ENCODE measurements at regions not wholly inside any gene's neighbourhood (a gene's known extent, or its start where the extent isn't known, plus 50 kb on each side); places are given as distances from the start of the nearest gene placed in this dataset.

- TF ChIP-seq CTCF (IDR thresholded peaks at IDR 0.05 in 8 of 11, conservative IDR thresholded peaks at IDR 0.05 in 3 of 11): no peak
- no peak for TF ChIP-seq POLR2AphosphoS5 (IDR thresholded peaks at IDR 0.05)
- TF ChIP-seq POLR2A (IDR thresholded peaks at IDR 0.05): no peak
These were observed 410.8 kb upstream of the EEF2KMT start for GRCh38 chr16:5508371-5508770.
